NCI-H1092 treated with DMSO at 0.1 percent for 48 hours (cell line): ENCODE measurements at regions not wholly inside any gene's neighbourhood (a gene's known extent, or its start where the extent isn't known, plus 50 kb on each side); places are given as distances from the start of the nearest gene placed in this dataset.
"Not testable (repeated sequence)": the region's sequence is repeated elsewhere in the genome, so short reads cannot be mapped to it uniquely, and the experiment has no call there.

Source experiments
- DNase-seq: peaks from one replicate; lab custom pipeline; 2025; lab: John Stamatoyannopoulos, UW

GRCh38 chr3:80734920-80735319, 967.1 kb upstream of the ROBO1 start:
- DNase-seq, result no peak

GRCh38 chr3:80734483-80734882, 966.7 kb upstream of the ROBO1 start:
- DNase-seq, result no peak

GRCh38 chr3:80733522-80734176, 965.9 kb upstream of the ROBO1 start:
- no peak for DNase-seq

DNA sequence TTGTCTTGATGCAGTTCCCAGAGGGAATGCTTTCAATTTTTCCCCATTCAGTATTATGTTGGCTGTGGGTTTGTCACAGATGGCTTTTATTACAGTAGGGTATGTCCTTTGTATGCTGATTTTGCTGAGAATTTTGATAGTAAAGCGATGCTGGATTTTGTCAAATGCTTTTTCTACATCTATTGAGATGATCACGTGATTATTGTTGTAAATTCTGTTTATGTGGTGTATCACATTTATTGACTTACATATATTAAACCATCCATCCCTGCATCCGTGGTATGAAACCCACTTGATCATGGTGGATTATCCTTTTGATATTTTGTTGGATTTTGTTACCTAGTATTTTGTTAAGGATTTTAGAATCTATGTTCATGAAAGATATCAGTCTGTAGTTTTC, 959.8 kb upstream of the ROBO1 start:
- DNase-seq, result not testable (repeated sequence)

GRCh38 chr3:80709597-80710322, 942.0 kb upstream of the ROBO1 start:
- DNase-seq, result not testable (repeated sequence)

DNA sequence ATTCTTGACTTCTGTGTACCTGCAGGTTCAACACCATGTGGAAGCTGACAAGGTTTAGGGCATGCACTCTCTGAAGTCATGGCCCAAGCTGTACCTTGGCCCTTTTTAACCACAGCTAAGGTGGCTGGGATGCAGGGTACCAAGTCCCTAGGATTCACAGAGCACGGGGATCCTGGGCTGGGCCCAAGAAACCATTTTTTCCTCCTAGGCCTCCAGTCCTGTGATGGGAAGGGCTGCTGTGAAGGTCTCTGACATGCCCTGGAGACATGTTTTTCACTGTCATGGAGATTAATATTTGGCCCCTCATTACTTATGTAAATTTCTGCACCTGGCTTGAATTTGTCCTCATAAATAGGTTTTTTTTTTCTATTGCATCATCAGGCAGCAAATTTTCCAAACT, 937.5 kb upstream of the ROBO1 start:
- no peak for DNase-seq

DNA sequence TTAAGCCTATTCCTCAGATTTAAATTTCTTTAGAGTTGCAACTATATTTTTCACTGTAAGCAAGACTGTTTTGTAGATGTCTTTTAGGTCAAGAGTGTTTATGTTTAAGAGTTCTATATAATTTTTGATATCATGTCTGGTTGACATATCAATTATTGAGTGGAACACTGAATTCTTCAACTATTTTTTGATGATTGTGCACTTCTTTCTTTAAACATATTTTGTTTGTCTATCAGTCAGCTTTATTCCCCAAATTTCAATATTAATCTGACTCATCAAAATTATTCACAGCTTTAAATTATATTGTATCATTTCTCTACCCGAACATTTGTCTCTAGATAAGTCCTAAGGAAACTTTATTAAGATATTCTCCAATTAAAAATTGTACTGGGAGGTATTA, 933.6 kb upstream of the ROBO1 start:
- no peak for DNase-seq

GRCh38 chr3:80697291-80697690, 929.5 kb upstream of the ROBO1 start:
- no peak for DNase-seq

DNA sequence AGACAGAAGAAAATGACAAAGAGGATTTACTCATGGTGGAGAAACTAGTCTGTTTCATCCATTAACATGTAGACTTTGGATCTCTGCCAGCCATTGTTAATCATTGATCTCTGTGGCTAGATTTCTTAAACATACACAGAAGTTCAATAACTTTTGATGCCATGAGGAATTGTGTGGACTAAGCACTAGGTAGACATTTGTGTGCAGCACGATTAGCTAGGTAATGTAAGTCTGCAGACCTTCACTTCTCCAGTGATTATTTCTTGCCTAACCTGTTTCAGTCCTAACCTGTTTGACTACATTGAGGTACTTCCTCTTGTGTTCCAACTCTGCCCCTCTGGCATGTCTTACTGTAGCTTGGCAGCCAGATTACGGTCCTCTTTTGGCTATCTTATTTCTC, 928.5 kb upstream of the ROBO1 start:
- DNase-seq, result no peak

DNA sequence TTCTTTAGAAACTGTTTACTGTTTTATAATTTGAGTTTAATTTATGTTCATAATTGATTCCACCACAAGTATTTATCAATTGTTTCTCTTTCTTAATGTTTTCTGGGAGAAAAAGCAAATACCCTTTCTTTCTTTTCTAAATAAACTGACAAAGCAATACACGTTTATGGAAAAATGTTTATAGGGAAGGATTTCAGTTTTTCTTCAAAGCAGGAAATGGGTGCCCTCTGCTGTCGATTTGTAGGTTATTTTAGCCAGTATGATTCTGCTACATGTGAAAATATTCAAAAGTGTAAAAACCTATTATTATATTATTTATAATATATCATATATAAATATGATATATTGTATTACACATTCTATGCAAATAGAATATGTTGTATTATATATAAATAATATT, 921.0 kb upstream of the ROBO1 start:
- peak; percentile 5 for DNase-seq

DNA sequence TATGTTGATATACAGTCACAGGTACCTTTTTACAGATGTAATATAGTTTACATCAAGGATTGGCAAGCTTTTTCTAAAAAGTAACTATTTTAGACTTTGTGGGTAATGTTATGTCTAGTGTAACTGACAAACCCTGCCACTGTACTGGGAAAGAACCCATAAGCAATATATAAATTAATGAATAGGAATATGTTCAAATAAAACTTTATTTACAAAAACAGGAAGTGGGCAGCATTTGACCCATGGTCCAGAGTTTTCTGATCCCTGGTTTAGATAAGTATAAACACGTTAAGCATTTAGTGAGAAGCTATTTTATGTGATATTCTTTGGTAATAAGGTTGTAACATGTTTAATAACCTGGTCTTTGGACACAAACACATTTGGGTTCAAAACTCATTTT, 915.2 kb upstream of the ROBO1 start:
- DNase-seq, result no peak

GRCh38 chr3:80682235-80682634, 914.4 kb upstream of the ROBO1 start:
- DNase-seq, result no peak

DNA sequence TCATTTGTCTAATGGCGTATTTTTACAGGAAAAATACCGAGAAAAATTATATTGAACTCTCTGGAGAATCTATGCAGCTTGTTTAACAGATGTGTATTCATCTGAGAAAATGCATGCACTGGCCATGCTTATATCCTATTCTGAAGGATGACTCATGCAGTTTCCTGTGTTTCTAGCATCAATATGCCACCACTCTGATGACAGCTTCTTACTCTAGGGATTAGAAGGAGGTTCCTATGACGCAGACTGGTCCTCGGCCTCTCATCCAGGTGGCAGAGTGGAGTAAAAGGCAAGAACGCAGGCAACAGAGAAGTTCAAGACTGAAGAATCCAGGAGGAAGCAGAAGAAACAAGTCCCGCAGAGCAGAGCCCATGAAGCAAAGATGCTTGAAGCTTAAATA, 910.0 kb upstream of the ROBO1 start:
- no peak for DNase-seq

GRCh38 chr3:80676866-80677265, 909.1 kb upstream of the ROBO1 start:
- no peak for DNase-seq

DNA sequence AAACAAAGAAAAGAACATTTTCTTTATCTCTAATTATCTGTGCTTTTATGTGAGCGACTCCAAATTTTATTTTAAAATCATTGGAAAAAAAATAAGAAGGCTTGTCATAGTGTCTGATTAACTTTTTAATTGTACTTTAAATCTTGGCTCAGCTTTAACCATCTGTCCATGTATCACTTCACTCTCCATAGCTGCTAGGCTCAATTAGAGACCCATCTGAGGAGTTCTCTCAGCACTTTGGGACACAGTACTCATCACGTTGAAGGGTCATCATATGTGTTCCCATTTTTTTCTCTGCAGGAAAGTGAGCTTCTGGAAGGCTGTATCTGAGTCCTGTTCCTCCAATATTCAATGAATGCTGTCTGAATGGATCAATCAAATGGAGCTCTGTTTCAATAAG, 908.5 kb upstream of the ROBO1 start:
- DNase-seq, result no peak

DNA sequence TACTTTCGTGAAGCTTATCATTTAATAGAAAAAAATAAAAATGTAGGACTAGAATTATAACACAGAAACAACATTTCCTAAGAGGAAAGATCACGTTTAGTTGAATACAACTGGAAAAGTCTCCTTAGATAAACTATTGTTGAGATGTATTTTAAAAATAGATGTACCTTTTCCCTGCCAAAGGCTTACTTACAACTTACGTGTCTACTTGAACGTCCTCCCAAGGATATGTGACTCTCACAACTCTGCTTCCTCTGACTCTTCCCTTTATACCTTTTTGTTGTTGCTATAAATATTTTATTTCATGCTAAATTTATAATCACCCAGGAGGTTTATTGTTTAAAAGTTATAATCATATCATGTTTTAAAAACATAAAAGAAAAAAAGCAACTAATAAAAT, 908.0 kb upstream of the ROBO1 start:
- DNase-seq, result no peak

DNA sequence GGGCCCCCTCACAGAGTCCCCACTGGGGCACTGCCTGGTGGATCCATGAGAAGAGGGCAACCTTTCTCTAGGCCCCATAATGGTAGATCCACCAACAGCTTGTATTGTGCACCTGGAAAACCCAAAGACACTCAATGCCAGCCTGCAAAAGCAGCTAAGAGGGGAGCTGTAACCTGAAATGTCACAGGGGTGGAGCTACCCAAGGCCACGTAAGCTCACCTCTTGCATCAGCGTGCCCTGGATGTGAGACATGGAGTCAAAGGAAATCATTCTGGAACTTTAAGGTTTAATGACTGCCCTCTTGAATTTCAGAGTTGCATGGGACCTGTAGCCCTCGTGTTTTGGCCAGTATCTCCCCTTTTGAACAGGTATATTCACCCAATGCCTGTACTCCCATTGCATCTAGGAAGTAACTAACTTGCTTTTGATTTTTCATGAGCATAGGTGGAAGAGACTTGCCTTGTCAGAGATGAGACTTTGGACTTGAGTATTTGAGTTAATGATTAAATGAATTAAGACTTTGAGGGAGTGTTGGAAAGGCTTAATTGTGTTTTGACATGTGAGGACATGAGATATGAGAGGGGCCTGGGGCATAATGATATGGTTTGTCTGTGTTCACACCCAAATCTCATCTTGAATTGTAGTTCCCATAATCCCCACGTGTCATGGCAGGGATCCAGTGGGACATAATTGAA, 900.9 kb upstream of the ROBO1 start:
- DNase-seq, result no peak

- no peak for DNase-seq
These were observed 900.3 kb upstream of the ROBO1 start for GRCh38 chr3:80668100-80668499.

DNA sequence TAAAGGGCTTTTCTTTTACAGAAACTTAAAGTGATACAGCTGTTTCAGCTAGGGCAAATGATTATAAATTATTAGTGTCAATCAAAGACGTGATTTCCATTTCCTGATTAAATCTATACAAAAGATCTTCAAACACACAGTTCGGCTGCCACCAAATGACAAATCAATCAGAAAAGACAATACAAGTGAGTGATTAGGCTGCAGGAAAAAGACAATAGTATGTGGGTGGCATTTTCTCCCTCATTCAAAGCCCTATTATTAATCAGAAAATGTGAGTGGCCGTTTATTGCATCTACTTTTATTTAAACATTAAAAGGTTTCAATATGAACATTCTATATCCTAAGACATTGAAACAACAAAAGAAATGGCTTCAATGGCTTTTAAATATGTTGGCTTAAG, 895.6 kb upstream of the ROBO1 start:
- DNase-seq, result no peak

DNA sequence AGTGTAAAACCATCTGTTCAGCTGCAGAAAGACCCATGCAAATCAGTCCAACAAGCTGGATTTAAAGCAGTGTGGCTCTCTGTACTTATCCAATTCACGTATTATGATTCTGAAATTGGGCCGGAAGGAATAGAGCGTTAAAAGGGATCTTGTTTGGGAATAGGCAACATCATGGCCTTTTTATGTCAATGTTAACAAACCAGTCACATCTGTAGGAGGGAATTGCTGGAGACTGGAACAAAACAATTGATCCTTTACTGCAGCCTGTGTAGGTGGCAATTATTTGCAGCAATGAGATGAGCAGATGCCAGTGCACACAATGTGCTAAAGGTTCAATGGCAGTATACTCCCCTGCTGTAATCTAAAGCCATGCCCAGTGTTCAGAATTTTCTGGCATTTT, 887.4 kb upstream of the ROBO1 start:
- DNase-seq, result no peak

DNA sequence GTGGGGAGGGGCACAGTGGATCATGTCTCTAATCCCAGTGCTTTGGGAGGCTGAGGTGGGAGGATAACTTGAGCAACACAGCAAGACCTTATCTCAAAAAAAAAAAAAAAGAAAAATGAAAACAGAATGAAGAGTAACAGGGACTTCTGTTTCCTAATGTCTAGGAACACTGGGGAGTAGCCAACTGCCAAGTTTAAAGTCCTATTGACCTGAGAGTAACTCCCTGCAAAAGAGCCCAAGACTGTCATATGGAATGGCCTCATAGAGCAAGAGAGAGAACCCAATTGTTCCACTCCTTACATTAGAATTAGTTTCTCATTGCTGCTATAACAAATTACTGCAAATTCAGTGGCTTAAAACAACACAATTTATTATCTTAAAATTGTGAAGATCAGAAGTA, 881.4 kb upstream of the ROBO1 start:
- no peak for DNase-seq

- DNase-seq, result no peak
These were observed 875.6 kb upstream of the ROBO1 start for GRCh38 chr3:80643421-80643820.
